ENCODE measurements at regions not wholly inside any gene's neighbourhood (a gene's known extent, or its start where the extent isn't known, plus 50 kb on each side); places are given as distances from the start of the nearest gene placed in this dataset.
"Not testable (repeated sequence)": the region's sequence is repeated elsewhere in the genome, so short reads cannot be mapped to it uniquely, and the experiment has no call there.

GRCh38 chr15:87669846-87670245 is 586.7 kb downstream of the NTRK3 start (continued):
- TF ChIP-seq ZNF331 (CRISPR knock-in tag; IDR thresholded peaks at IDR 0.05; ENCODE audit: low read depth) = no peak
- TF ChIP-seq CREB1 (CRISPR knock-in tag; IDR thresholded peaks at IDR 0.05; ENCODE audit: low read depth) = no peak
- no peak for TF ChIP-seq POLR2AphosphoS5 (IDR thresholded peaks at IDR 0.05; ENCODE audit: low read depth)
- TF ChIP-seq ZNF114 (CRISPR knock-in tag; IDR thresholded peaks at IDR 0.05) = no peak
- TF ChIP-seq NANOG (IDR thresholded peaks at IDR 0.05; ENCODE audit: borderline replicate concordance) = no peak
- TF ChIP-seq EZH2phosphoT487 (IDR thresholded peaks at IDR 0.05; ENCODE audit: unreplicated experiment) = no peak
- TF ChIP-seq, protein P1, sequence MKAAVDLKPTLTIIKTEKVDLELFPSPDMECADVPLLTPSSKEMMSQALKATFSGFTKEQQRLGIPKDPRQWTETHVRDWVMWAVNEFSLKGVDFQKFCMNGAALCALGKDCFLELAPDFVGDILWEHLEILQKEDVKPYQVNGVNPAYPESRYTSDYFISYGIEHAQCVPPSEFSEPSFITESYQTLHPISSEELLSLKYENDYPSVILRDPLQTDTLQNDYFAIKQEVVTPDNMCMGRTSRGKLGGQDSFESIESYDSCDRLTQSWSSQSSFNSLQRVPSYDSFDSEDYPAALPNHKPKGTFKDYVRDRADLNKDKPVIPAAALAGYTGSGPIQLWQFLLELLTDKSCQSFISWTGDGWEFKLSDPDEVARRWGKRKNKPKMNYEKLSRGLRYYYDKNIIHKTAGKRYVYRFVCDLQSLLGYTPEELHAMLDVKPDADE (IDR thresholded peaks at IDR 0.05) = no peak
- TF ChIP-seq EZH2 (IDR thresholded peaks at IDR 0.05; ENCODE audit: low read depth, unreplicated experiment) = no peak
- no peak for TF ChIP-seq CTCF (conservative IDR thresholded peaks at IDR 0.05; ENCODE audit: low read depth in 2 of 2)

GRCh38 chr15:87668768-87669564 is 587.6 kb downstream of the NTRK3 start:
- not testable (repeated sequence) for H3K36me3 ChIP-seq (ENCODE audit: insufficient read depth); H3K4me1 Mint-ChIP-seq; H3K27me3 ChIP-seq (ENCODE audit: insufficient read depth); H3K4me3 ChIP-seq; H3K27ac Mint-ChIP-seq; H4K20me1 ChIP-seq (replicated peaks; ENCODE audit: insufficient read depth); H3K27me3 Mint-ChIP-seq (ENCODE audit: insufficient read depth, low read depth, poor library complexity); H2AFZ ChIP-seq; H3F3A ChIP-seq (replicated peaks; ENCODE audit: low read depth); ATAC-seq; H3K4me1 ChIP-seq (ENCODE audit: insufficient read depth); H3K27ac ChIP-seq (ENCODE audit: low read depth); H3K79me2 ChIP-seq (replicated peaks; ENCODE audit: insufficient read depth); H3K9me2 ChIP-seq (ENCODE audit: insufficient read depth); H3K4me3 Mint-ChIP-seq; H3K4me2 ChIP-seq; DNase-seq (ENCODE audit: low spot score)
- Mint-ChIP-seq H3K36me3 (ENCODE audit: low read depth) (peaks cover 10% of the 10 kb centered on the region), H3K9me3 (peaks cover 25% of the 10 kb centered on the region)

GRCh38 chr15:87667643-87668042 is 588.9 kb downstream of the NTRK3 start:
- Histone ChIP-seq H3K9me2 (ENCODE audit: insufficient read depth) (no peaks in the 10 kb centered on the region), H4K20me1 (replicated peaks; ENCODE audit: insufficient read depth) (no peaks in the 10 kb centered on the region), H3K79me2 (replicated peaks; ENCODE audit: insufficient read depth) (no peaks in the 10 kb centered on the region), H3K27ac (ENCODE audit: low read depth) (no peak overlapping the region), H3K27me3 (ENCODE audit: insufficient read depth) (no peaks in the 10 kb centered on the region), H3K36me3 (ENCODE audit: insufficient read depth) (0 out of 2 replicates have a peak, but pooled peaks cover 8% of the 10 kb centered on the region), H3K4me3 (no peak overlapping the region), H3F3A (replicated peaks; ENCODE audit: low read depth) (no peaks in the 10 kb centered on the region), H3K4me2 (no peak overlapping the region), H3K4me1 (ENCODE audit: insufficient read depth) (no peaks in the 10 kb centered on the region), H2AFZ (no peak overlapping the region)
- Mint-ChIP-seq H3K27me3 (ENCODE audit: insufficient read depth, low read depth, poor library complexity) (peaks cover 9% of the 10 kb centered on the region), H3K4me3 (no peak overlapping the region), H3K27ac (no peak overlapping the region), H3K9me3 (peaks cover 32% of the 10 kb centered on the region), H3K36me3 (ENCODE audit: low read depth) (peaks cover 15% of the 10 kb centered on the region), H3K4me1 (peaks cover 4% of the 10 kb centered on the region; the same call in 1 of the 3 replicates)
- ATAC-seq = no peak
- DNase-seq (ENCODE audit: low spot score) = no peak
- TF ChIP-seq REST (IDR thresholded peaks at IDR 0.05; ENCODE audit: unreplicated experiment) = no peak
